Upper lobe of right lung (tissue), 1 donor: ENCODE measurements at regions not wholly inside any gene's neighbourhood (a gene's known extent, or its start where the extent isn't known, plus 50 kb on each side); places are given as distances from the start of the nearest gene placed in this dataset.
"Not testable (repeated sequence)": the region's sequence is repeated elsewhere in the genome, so short reads cannot be mapped to it uniquely, and the experiment has no call there.

Experiments
- ATAC-seq: fragments of 200-7000 bp; cut with Tn5 transposase; one replicate; pipeline ENCODE4 v1.9.1; 2020; ENCODE audit warnings: mild to moderate bottlenecking, moderate library complexity
- DNase-seq: peaks from one replicate; pipeline ENCODE4 v3.0.0-alpha.2; 2020
- H3K27ac ChIP-seq: fragments of 200-600 bp; one replicate; pipeline ENCODE4 v1.8.0; 2022
- H3K27me3 ChIP-seq: fragments of 200-600 bp; one replicate; pipeline ENCODE4 v1.8.0; 2022; ENCODE audit warnings: mild to moderate bottlenecking
- H3K36me3 ChIP-seq: fragments of 200-600 bp; one replicate; pipeline ENCODE4 v1.8.0; 2022
- H3K4me1 ChIP-seq: fragments of 200-600 bp; one replicate; pipeline ENCODE4 v1.8.0; 2022
- H3K4me3 ChIP-seq: fragments of 200-600 bp; one replicate; pipeline ENCODE4 v1.8.0; 2022; ENCODE audit warnings: mild to moderate bottlenecking
- H3K9me3 ChIP-seq: fragments of 200-600 bp; one replicate; pipeline ENCODE4 v1.8.0; 2022
- CTCF ChIP-seq: fragments of 200-600 bp; IDR thresholded peaks from one replicate; pipeline ENCODE4 v1.8.0; 2022; ENCODE audit warnings: antibody characterized with exemption
- intact Hi-C: fragments of 100-400 bp; cut with DNase I; formaldehyde crosslinking; loops from one replicate; pipeline ENCODE4 v1.11.0; 2022
- donor health status: DM: no; HTN: yes; CAD: no; lungs with severe emphysema.

GRCh38 chr20:48502758-48503157, 325.0 kb downstream of the PREX1 start:
- no peak for TF ChIP-seq CTCF
- Histone ChIP-seq H3K36me3 (no peaks in the 10 kb centered on the region), H3K27ac (no peak overlapping the region), H3K4me1 (no peaks in the 10 kb centered on the region), H3K9me3 (no peaks in the 10 kb centered on the region), H3K4me3 (no peak overlapping the region), H3K27me3 (no peaks in the 10 kb centered on the region)
- no peak for DNase-seq
- intact Hi-C loops, result no loop called here
- no peak for ATAC-seq

GRCh38 chr20:48502016-48502415, 325.8 kb downstream of the PREX1 start:
- no peaks in the 10 kb centered on the region for H3K4me1 ChIP-seq
- H3K36me3 ChIP-seq, result no peaks in the 10 kb centered on the region
- intact Hi-C loops, result no loop called here
- H3K27ac ChIP-seq, result no peak overlapping the region
- ATAC-seq (no peak), DNase-seq (no peak)
- no peaks in the 10 kb centered on the region for H3K9me3 ChIP-seq
- no peak overlapping the region for H3K4me3 ChIP-seq
- H3K27me3 ChIP-seq, result no peaks in the 10 kb centered on the region
- TF ChIP-seq CTCF, result no peak

DNA sequence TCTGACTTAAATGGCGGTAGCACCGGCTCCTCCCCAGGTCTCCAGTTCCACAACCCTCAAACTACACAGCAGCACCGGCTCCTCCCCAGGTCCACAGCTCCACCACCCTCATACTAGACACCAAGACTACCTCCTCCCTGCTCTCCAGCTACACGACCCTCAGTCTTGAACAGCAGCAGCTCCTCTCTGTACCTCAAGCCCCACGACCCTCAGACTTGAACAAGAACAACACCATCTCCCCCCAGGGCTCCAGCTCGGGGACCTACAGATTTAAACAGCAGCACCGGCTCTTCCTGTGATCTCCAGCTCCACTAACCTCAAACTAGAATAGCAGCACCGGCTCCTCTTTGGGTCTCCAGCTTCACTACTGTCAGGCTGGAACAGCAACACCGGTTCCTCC, 326.9 kb downstream of the PREX1 start:
- H3K36me3 ChIP-seq, H3K4me1 ChIP-seq, intact Hi-C loops, H3K9me3 ChIP-seq, H3K27me3 ChIP-seq, ATAC-seq, H3K4me3 ChIP-seq, DNase-seq, H3K27ac ChIP-seq: not testable (repeated sequence)

GRCh38 chr20:48498939-48499338, 328.9 kb downstream of the PREX1 start:
- H3K27me3 ChIP-seq, H3K9me3 ChIP-seq, H3K4me3 ChIP-seq, DNase-seq, intact Hi-C loops, H3K36me3 ChIP-seq, H3K27ac ChIP-seq, ATAC-seq, H3K4me1 ChIP-seq: not testable (repeated sequence)

GRCh38 chr20:48498125-48498524, 329.7 kb downstream of the PREX1 start:
- not testable (repeated sequence) for H3K36me3 ChIP-seq, ATAC-seq

GRCh38 chr20:48493966-48494365, 333.8 kb downstream of the PREX1 start:
- no peaks in the 10 kb centered on the region for H3K36me3 ChIP-seq
- H3K4me1 ChIP-seq, result no peaks in the 10 kb centered on the region
- no peak overlapping the region for H3K4me3 ChIP-seq
- no peaks in the 10 kb centered on the region for H3K9me3 ChIP-seq
- intact Hi-C loops, result no loop called here
- DNase-seq, result no peak
- peaks cover 15% of the 10 kb centered on the region for H3K27me3 ChIP-seq
- H3K27ac ChIP-seq, result no peak overlapping the region
- TF ChIP-seq CTCF, result no peak
- ATAC-seq, result no peak

More at GRCh38 chr20:48498125-48498524, 329.7 kb downstream of the PREX1 start:
- H3K27me3 ChIP-seq, H3K4me1 ChIP-seq, DNase-seq, H3K4me3 ChIP-seq, intact Hi-C loops, H3K27ac ChIP-seq, H3K9me3 ChIP-seq: not testable (repeated sequence)

DNA sequence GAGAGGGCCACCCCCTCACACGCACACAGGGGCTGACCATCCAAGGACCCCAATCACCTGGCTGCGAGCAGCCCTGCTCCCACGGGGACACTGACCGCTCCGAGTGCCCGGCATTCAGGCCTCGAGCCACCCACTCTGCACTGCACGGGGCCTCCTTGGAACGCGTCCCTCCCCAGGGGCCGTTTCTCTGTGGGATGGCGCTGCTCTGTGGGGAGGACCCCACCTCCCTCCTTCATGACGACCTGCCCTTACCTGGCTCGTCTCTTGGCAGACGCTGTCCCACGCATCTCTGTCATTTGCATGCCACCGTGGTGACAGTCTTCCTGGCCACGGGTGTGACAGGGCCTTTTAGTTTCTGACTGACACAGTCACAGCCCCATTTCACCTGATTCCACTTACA, 334.5 kb downstream of the PREX1 start:
- H3K9me3 ChIP-seq, intact Hi-C loops, DNase-seq, H3K27ac ChIP-seq, H3K4me3 ChIP-seq, ATAC-seq, H3K4me1 ChIP-seq, H3K36me3 ChIP-seq: not testable (repeated sequence)
- H3K27me3 ChIP-seq, result peaks cover 15% of the 10 kb centered on the region

- Histone ChIP-seq H3K4me1 (no peaks in the 10 kb centered on the region), H3K9me3 (no peaks in the 10 kb centered on the region), H3K4me3 (no peak overlapping the region), H3K27me3 (peaks cover 15% of the 10 kb centered on the region), H3K36me3 (no peaks in the 10 kb centered on the region), H3K27ac (no peak overlapping the region)
- DNase-seq (no peak), ATAC-seq (no peak)
- intact Hi-C loops, result no loop called here
- TF ChIP-seq CTCF, result no peak
Observed at GRCh38 chr20:48492715-48493070, 335.1 kb downstream of the PREX1 start.
